ENCODE measurements at regions not wholly inside any gene's neighbourhood (a gene's known extent, or its start where the extent isn't known, plus 50 kb on each side); places are given as distances from the start of the nearest gene placed in this dataset.

- Histone ChIP-seq H4K20me1 (ENCODE audit: insufficient read depth, low read length) (no peaks in the 10 kb centered on the region), H3K4me3 (ENCODE audit: low read length) (no peak overlapping the region), H3K79me2 (ENCODE audit: low read length) (no peaks in the 10 kb centered on the region), H2AFZ (ENCODE audit: low read depth, low read length) (no peak overlapping the region), H3K27ac (ENCODE audit: low read length) (no peak overlapping the region), H3K36me3 (replicated peaks; ENCODE audit: low read depth, low read length) (no peaks in the 10 kb centered on the region), H3K4me1 (ENCODE audit: low read length) (no peaks in the 10 kb centered on the region), H3K9me3 (ENCODE audit: insufficient read depth, low read length) (no peaks in the 10 kb centered on the region), H3K4me2 (ENCODE audit: low read length) (no peak overlapping the region), H3K27me3 (ENCODE audit: low read depth, low read length) (peaks cover 18% of the 10 kb centered on the region), H3K9ac (ENCODE audit: low read length) (no peak overlapping the region)
- TF ChIP-seq CTCF (IDR thresholded peaks at IDR 0.05; ENCODE audit: low read depth, low read length) (no peak), EZH2phosphoT487 (IDR thresholded peaks at IDR 0.05; ENCODE audit: low read depth) (no peak)
These were observed 231.2 kb upstream of the ARID1B start for GRCh38 chr6:156545931-156546330.

GRCh38 chr6:156545021-156545420, 232.2 kb upstream of the ARID1B start:
- no peaks in the 10 kb centered on the region for H3K9me3 ChIP-seq (ENCODE audit: insufficient read depth, low read length)
- no peaks in the 10 kb centered on the region for H3K36me3 ChIP-seq (replicated peaks; ENCODE audit: low read depth, low read length)
- no peak overlapping the region for H3K4me2 ChIP-seq (ENCODE audit: low read length)
- peaks cover 18% of the 10 kb centered on the region for H3K27me3 ChIP-seq (ENCODE audit: low read depth, low read length)
- H3K79me2 ChIP-seq (ENCODE audit: low read length), result no peaks in the 10 kb centered on the region
- H3K27ac ChIP-seq (ENCODE audit: low read length), result no peak overlapping the region
- H2AFZ ChIP-seq (ENCODE audit: low read depth, low read length), result no peak overlapping the region
- H3K9ac ChIP-seq (ENCODE audit: low read length), result no peak overlapping the region
- no peaks in the 10 kb centered on the region for H4K20me1 ChIP-seq (ENCODE audit: insufficient read depth, low read length)
- H3K4me3 ChIP-seq (ENCODE audit: low read length), result no peak overlapping the region
- TF ChIP-seq CTCF (IDR thresholded peaks at IDR 0.05; ENCODE audit: low read depth, low read length), result no peak
- no peak for TF ChIP-seq EZH2phosphoT487 (IDR thresholded peaks at IDR 0.05; ENCODE audit: low read depth)
- no peaks in the 10 kb centered on the region for H3K4me1 ChIP-seq (ENCODE audit: low read length)

DNA sequence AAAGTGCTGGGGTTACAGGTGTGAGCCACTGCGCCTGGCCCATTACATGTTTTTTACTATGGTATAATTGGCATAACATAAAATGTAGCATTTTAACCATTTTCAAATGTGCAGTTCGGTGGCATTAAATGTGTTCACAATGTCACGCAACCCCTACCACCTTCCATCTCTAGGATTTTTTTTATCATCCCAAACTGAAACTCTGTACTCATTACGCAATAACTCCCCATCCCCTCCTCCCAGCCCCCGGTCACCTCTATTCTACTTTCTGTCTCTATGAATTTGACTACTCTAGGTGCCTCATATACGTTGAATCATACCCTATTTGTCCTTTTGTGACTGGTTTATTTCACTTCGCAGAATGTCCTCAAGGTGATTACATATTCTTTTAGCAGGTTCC, 233.1 kb upstream of the ARID1B start:
- Histone ChIP-seq H3K79me2 (ENCODE audit: low read length) (no peaks in the 10 kb centered on the region), H3K9me3 (ENCODE audit: insufficient read depth, low read length) (no peaks in the 10 kb centered on the region), H2AFZ (ENCODE audit: low read depth, low read length) (no peak overlapping the region), H3K27me3 (ENCODE audit: low read depth, low read length) (peaks cover 18% of the 10 kb centered on the region), H3K27ac (ENCODE audit: low read length) (no peak overlapping the region), H3K9ac (ENCODE audit: low read length) (no peak overlapping the region), H3K4me1 (ENCODE audit: low read length) (no peaks in the 10 kb centered on the region), H3K36me3 (replicated peaks; ENCODE audit: low read depth, low read length) (no peaks in the 10 kb centered on the region), H4K20me1 (ENCODE audit: insufficient read depth, low read length) (no peaks in the 10 kb centered on the region), H3K4me2 (ENCODE audit: low read length) (no peak overlapping the region), H3K4me3 (ENCODE audit: low read length) (no peak overlapping the region)
- no peak for TF ChIP-seq CTCF (IDR thresholded peaks at IDR 0.05; ENCODE audit: low read depth, low read length)
- TF ChIP-seq EZH2phosphoT487 (IDR thresholded peaks at IDR 0.05; ENCODE audit: low read depth), result no peak

DNA sequence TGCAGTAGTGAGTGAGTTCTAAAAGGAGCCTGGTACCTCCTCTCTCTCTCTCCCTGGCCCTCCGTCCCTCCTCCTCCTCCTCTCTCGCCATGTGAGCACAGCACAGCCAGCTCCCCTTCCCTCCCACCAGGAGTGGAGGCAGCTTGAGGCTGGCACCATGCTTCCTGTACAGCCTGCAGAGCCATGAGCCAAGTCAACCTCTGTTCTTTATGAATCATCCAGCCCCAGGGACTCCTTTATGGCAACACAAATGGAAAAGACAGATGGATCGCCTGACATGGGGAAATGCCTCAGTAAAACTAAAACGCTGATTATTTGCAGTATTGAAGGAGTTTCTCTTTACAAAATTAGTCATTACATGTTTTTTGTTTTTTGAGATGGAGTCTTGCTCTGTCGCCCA, 233.7 kb upstream of the ARID1B start:
- H2AFZ ChIP-seq (ENCODE audit: low read depth, low read length), result no peak overlapping the region
- no peak overlapping the region for H3K4me2 ChIP-seq (ENCODE audit: low read length)
- no peaks in the 10 kb centered on the region for H3K4me1 ChIP-seq (ENCODE audit: low read length)
- no peak overlapping the region for H3K9ac ChIP-seq (ENCODE audit: low read length)
- no peak for TF ChIP-seq CTCF (IDR thresholded peaks at IDR 0.05; ENCODE audit: low read depth, low read length)
- TF ChIP-seq EZH2phosphoT487 (IDR thresholded peaks at IDR 0.05; ENCODE audit: low read depth), result no peak
- no peaks in the 10 kb centered on the region for H3K9me3 ChIP-seq (ENCODE audit: insufficient read depth, low read length)
- H3K4me3 ChIP-seq (ENCODE audit: low read length), result no peak overlapping the region
- no peaks in the 10 kb centered on the region for H3K36me3 ChIP-seq (replicated peaks; ENCODE audit: low read depth, low read length)
- no peaks in the 10 kb centered on the region for H4K20me1 ChIP-seq (ENCODE audit: insufficient read depth, low read length)
- H3K27me3 ChIP-seq (ENCODE audit: low read depth, low read length), result peaks cover 18% of the 10 kb centered on the region
- no peak overlapping the region for H3K27ac ChIP-seq (ENCODE audit: low read length)
- no peaks in the 10 kb centered on the region for H3K79me2 ChIP-seq (ENCODE audit: low read length)
